ENCODE measurements at regions not wholly inside any gene's neighbourhood (a gene's known extent, or its start where the extent isn't known, plus 50 kb on each side); places are given as distances from the start of the nearest gene placed in this dataset.

DNA sequence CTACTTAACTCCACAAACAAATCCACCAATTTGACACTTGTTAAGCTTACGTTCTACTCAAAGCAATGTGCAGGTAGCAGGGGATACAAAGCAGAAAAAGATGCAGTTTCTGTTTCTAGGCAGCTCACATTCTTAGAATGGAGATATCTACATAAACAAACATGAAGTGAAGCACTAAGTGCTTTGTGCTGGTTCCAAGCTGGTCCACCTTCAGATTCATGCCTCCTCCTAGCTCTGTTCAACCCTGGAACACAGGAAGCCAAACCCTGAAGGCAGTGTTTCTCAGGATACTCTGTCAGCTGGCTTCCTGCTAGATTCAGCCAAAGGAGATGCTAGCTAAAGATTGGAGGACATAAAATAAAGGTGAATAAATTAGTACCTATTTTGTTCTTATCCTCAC lies 55.3 kb upstream of the NOL4 start:
- DNase-seq (ENCODE audit: low read depth) = no peak
- H3K36me3 ChIP-seq (ENCODE audit: control insufficient read depth, insufficient read depth, low read length) = no peaks in the 10 kb centered on the region

DNA sequence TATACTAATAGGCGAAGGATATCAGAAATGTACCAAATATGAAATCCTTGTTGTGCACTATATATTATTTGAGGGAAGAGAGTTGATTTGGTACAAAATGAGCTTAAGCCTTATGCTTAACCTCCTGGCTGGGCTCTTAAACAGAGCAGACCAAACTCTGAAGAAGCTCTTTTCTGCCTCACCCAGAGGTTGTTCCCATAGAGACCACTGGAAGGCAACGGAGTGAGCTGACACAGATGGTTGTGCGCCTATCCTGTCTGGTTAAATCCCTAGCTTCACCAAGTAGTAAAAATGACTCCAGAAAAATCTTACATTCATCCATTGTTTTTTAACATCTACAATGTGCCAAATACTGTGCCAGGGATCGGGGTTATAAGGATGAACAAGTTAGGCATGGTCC lies 55.9 kb upstream of the NOL4 start:
- TF ChIP-seq, protein P1, sequence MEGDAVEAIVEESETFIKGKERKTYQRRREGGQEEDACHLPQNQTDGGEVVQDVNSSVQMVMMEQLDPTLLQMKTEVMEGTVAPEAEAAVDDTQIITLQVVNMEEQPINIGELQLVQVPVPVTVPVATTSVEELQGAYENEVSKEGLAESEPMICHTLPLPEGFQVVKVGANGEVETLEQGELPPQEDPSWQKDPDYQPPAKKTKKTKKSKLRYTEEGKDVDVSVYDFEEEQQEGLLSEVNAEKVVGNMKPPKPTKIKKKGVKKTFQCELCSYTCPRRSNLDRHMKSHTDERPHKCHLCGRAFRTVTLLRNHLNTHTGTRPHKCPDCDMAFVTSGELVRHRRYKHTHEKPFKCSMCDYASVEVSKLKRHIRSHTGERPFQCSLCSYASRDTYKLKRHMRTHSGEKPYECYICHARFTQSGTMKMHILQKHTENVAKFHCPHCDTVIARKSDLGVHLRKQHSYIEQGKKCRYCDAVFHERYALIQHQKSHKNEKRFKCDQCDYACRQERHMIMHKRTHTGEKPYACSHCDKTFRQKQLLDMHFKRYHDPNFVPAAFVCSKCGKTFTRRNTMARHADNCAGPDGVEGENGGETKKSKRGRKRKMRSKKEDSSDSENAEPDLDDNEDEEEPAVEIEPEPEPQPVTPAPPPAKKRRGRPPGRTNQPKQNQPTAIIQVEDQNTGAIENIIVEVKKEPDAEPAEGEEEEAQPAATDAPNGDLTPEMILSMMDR (IDR thresholded peaks at IDR 0.05; ENCODE audit: insufficient read depth, low read length, poor library complexity, severe bottlenecking) = no peak
- H3K4me3 ChIP-seq (ENCODE audit: low read depth, low read length) = no peak overlapping the region
- H3K36me3 ChIP-seq (ENCODE audit: control insufficient read depth, insufficient read depth, low read length) = no peaks in the 10 kb centered on the region
- no peaks in the 10 kb centered on the region for H3K27me3 ChIP-seq (ENCODE audit: control insufficient read depth, insufficient read depth, low read length)
- no peak for DNase-seq (ENCODE audit: low read depth)

More for the DNA sequence above, 55.3 kb upstream of the NOL4 start:
- Histone ChIP-seq H3K4me3 (ENCODE audit: low read depth, low read length) (no peak overlapping the region), H3K27me3 (ENCODE audit: control insufficient read depth, insufficient read depth, low read length) (no peaks in the 10 kb centered on the region)
- TF ChIP-seq, protein P1 (IDR thresholded peaks at IDR 0.05; ENCODE audit: insufficient read depth, low read length, poor library complexity, severe bottlenecking) = no peak

DNA sequence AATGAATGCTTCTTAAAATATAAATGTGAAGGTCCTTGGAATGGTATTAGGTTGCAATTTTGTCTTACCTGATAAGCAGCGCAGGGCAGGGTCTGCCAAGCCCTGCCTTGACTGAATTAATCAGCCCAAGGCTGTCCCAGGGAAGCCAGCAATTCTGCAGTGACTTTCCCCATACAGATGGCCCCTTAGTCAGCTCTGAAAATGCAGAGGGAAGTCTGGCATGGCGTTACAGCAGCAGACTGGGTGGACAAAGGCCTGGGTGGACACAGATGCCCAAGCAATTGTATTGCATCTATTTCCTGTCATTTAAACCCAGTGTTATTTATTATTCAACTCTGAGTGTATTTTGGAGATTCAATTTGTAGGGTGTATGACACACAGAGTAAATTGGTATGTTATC lies 56.6 kb upstream of the NOL4 start:
- no peaks in the 10 kb centered on the region for H3K36me3 ChIP-seq (ENCODE audit: control insufficient read depth, insufficient read depth, low read length)
- TF ChIP-seq, protein P1 (IDR thresholded peaks at IDR 0.05; ENCODE audit: insufficient read depth, low read length, poor library complexity, severe bottlenecking) = no peak
- H3K4me3 ChIP-seq (ENCODE audit: low read depth, low read length) = no peak overlapping the region
- no peaks in the 10 kb centered on the region for H3K27me3 ChIP-seq (ENCODE audit: control insufficient read depth, insufficient read depth, low read length)
- no peak for DNase-seq (ENCODE audit: low read depth)

DNA sequence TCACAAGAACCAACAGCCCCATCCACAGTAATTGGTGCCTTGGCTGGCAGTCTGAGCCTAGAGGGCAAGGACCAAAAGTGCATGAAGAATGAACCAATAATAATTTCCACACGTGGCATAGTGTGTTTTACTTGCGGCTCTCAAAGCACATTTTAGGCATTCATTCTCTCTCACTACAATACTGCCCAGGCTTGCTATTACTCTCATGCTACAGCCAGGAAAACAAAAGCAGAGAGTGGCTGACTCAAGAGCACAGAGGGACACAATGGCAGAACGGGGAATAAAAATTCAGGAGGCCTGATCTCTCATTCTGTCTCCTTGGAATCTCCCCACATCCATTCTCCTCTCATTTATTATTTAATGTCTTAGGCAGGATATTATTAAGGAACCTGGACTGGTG lies 57.0 kb upstream of the NOL4 start:
- H3K27me3 ChIP-seq (ENCODE audit: control insufficient read depth, insufficient read depth, low read length) = no peaks in the 10 kb centered on the region
- TF ChIP-seq, protein P1 (IDR thresholded peaks at IDR 0.05; ENCODE audit: insufficient read depth, low read length, poor library complexity, severe bottlenecking) = no peak
- no peaks in the 10 kb centered on the region for H3K36me3 ChIP-seq (ENCODE audit: control insufficient read depth, insufficient read depth, low read length)
- DNase-seq (ENCODE audit: low read depth) = no peak
- H3K4me3 ChIP-seq (ENCODE audit: low read depth, low read length) = no peak overlapping the region

DNA sequence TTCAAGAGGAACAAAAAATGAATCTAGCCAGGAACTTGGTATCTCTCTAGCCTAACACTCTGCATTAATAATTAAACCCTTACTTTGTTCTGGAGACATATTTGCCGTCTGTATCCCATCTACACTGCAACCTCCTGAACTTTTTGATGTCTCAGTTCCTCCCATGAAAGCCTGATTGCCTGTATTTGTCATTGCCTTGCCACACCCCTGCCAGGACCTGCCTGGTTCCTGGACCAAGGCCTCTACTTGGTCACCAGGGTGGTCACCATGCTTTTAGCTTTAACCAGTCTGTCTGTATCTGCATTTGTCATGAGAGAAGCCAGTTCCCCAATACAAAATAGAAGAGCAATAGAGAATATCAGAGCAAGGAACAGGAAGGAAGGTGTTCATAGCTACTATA lies 58.8 kb upstream of the NOL4 start:
- H3K36me3 ChIP-seq (ENCODE audit: control insufficient read depth, insufficient read depth, low read length) = no peaks in the 10 kb centered on the region
- no peaks in the 10 kb centered on the region for H3K27me3 ChIP-seq (ENCODE audit: control insufficient read depth, insufficient read depth, low read length)
- H3K4me3 ChIP-seq (ENCODE audit: low read depth, low read length) = no peak overlapping the region
- TF ChIP-seq, protein P1 (IDR thresholded peaks at IDR 0.05; ENCODE audit: insufficient read depth, low read length, poor library complexity, severe bottlenecking) = no peak
- no peak for DNase-seq (ENCODE audit: low read depth)

DNA sequence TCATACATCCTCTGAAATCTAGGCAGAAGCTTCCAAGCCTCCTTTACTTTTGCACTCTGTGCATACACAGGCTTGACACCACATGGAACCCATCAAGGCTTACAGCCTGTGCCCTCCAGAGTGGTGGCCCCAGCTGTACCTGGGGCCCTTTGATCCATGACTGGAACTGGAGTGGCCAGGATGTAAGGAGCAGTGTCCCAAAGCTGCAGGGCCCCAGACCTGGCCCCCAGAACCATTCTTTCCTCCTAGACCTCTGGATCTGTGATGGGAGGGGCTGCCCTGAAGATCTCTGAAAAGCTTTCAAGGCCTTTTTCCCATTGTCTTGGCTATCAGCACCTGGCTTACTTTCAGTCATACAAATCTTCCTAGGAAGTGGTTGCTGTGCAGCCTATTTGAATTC lies 63.1 kb upstream of the NOL4 start:
- no peak for DNase-seq (ENCODE audit: low read depth)
- H3K4me3 ChIP-seq (ENCODE audit: low read depth, low read length) = no peak overlapping the region
- H3K36me3 ChIP-seq (ENCODE audit: control insufficient read depth, insufficient read depth, low read length) = no peaks in the 10 kb centered on the region
- TF ChIP-seq, protein P1 (IDR thresholded peaks at IDR 0.05; ENCODE audit: insufficient read depth, low read length, poor library complexity, severe bottlenecking) = no peak
- H3K27me3 ChIP-seq (ENCODE audit: control insufficient read depth, insufficient read depth, low read length) = no peaks in the 10 kb centered on the region

Data from kidney epithelial cell (primary cell).